Peyer's patch (tissue), 4 donors: ENCODE measurements at regions not wholly inside any gene's neighbourhood (a gene's known extent, or its start where the extent isn't known, plus 50 kb on each side); places are given as distances from the start of the nearest gene placed in this dataset.

Experiments used
- POLR2A ChIP-seq, 2 donors: fragments of 450-650 bp; IDR thresholded peaks; one replicate each; pipeline ENCODE4 v1.5.1; 2017; ENCODE audit warnings: antibody characterized with exemption in 2 of 2, mild to moderate bottlenecking in 2 of 2, moderate library complexity in 2 of 2
- TF ChIP-seq, protein P1 (sequence below), 6 experiments: fragments of 450-650 bp in 4 of 6; fragments of 200-600 bp in 2 of 6; sonication (generic) in 1 of 6; IDR thresholded peaks; one replicate each; pipeline ENCODE4 v1.5.1; 2017 to 2019; ENCODE audit warnings: antibody characterized with exemption in 6 of 6, mild to moderate bottlenecking in 3 of 6, moderate library complexity in 1 of 6

DNA sequence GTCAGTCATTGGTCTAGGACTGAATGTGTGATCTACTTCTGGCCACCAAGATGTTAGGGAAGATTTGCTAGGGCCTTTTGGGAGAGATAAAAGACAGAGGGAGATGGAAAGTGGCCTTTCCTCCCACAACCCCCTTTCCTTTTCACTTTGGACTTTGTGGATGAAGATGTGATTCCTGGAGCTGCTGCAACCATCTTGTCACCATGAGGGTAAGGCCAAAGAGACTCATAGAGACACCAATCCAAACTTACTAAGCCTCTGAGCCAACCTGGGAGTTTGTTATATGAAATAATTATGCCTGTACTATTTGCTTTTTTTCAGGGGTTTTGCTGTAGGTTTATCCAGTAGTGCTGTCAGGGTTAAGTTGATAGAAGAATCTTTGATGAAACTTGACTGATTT is 111.8 kb upstream of the SMIM23 start:
- TF ChIP-seq, protein P1, sequence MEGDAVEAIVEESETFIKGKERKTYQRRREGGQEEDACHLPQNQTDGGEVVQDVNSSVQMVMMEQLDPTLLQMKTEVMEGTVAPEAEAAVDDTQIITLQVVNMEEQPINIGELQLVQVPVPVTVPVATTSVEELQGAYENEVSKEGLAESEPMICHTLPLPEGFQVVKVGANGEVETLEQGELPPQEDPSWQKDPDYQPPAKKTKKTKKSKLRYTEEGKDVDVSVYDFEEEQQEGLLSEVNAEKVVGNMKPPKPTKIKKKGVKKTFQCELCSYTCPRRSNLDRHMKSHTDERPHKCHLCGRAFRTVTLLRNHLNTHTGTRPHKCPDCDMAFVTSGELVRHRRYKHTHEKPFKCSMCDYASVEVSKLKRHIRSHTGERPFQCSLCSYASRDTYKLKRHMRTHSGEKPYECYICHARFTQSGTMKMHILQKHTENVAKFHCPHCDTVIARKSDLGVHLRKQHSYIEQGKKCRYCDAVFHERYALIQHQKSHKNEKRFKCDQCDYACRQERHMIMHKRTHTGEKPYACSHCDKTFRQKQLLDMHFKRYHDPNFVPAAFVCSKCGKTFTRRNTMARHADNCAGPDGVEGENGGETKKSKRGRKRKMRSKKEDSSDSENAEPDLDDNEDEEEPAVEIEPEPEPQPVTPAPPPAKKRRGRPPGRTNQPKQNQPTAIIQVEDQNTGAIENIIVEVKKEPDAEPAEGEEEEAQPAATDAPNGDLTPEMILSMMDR (IDR thresholded peaks at IDR 0.05), result no peak
- no peak for TF ChIP-seq POLR2A (IDR thresholded peaks at IDR 0.05)
